ENCODE measurements at regions not wholly inside any gene's neighbourhood (a gene's known extent, or its start where the extent isn't known, plus 50 kb on each side); places are given as distances from the start of the nearest gene placed in this dataset.

DNA sequence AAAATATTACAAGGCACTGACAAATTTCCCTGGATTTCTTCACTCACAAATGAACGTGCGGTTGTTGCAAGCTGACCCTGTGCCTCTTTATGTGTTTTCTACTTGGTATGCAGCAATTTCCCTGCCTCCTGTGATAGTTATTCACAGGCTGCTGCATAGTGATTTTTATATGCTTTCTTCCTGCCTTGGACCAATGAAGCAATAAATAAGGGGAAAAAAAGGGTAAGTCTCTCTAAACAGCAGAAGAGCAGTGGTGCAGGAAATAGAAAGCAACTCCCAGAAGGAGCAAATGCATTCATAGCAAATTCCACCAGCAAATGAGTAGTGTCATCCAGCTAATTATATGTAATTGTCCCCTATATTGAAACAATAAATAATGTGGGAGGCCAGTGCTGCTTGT is 737.9 kb downstream of the GALC start:
- TF ChIP-seq CTCF (IDR thresholded peaks at IDR 0.05) (no peak), POLR2A (IDR thresholded peaks at IDR 0.05) (no peak)

Data from body of pancreas (tissue), 4 donors.